Liver (tissue), 8 donors: ENCODE measurements at regions not wholly inside any gene's neighbourhood (a gene's known extent, or its start where the extent isn't known, plus 50 kb on each side); places are given as distances from the start of the nearest gene placed in this dataset.

Source experiments
- DNase-seq: peaks from one replicate; pipeline ENCODE4 v3.0.0-alpha.2; 2017; ENCODE audit warnings: low spot score
- H3K27ac ChIP-seq, 2 donors: one replicate each; pipeline ENCODE4 v1.7.0; 2013; ENCODE audit warnings: inconsistent platforms in 2 of 2, low read length in 2 of 2, control low read depth in 1 of 2, low read depth in 1 of 2, mild to moderate bottlenecking in 1 of 2
- H3K27me3 ChIP-seq, 4 donors: one replicate each; pipeline versions ENCODE4 v1.6.1 to v1.7.0; 2013; ENCODE audit warnings: low read length in 3 of 4, inconsistent platforms in 1 of 4, mild to moderate bottlenecking in 1 of 4, moderate library complexity in 1 of 4; ENCODE audit not compliant: control insufficient read depth in 4 of 4, insufficient read depth in 4 of 4
- H3K36me3 ChIP-seq, 4 donors: one replicate each; pipeline versions ENCODE4 v1.6.1 to v1.7.0; 2013; ENCODE audit warnings: low read length in 3 of 4, mild to moderate bottlenecking in 3 of 4, low read depth in 1 of 4, moderate library complexity in 1 of 4; ENCODE audit not compliant: control insufficient read depth in 4 of 4, insufficient read depth in 3 of 4
- H3K4me1 ChIP-seq, 4 donors: one replicate each; pipeline versions ENCODE4 v1.6.1 to v1.7.0; 2013; ENCODE audit warnings: low read length in 3 of 4, mild to moderate bottlenecking in 3 of 4, moderate library complexity in 1 of 4; ENCODE audit not compliant: control insufficient read depth in 4 of 4, insufficient read depth in 4 of 4
- H3K4me3 ChIP-seq, 3 donors: one replicate each; pipeline versions ENCODE4 v1.6.1 to v1.7.0; 2013; ENCODE audit warnings: low read length in 3 of 3, control low read depth in 1 of 3, low read depth in 1 of 3, mild to moderate bottlenecking in 1 of 3
- H3K9ac ChIP-seq, 2 donors: one replicate each; pipeline ENCODE4 v1.7.0; 2013; ENCODE audit warnings: low read length in 2 of 2, mild to moderate bottlenecking in 2 of 2, moderate library complexity in 2 of 2, control low read depth in 1 of 2, low read depth in 1 of 2
- H3K9me3 ChIP-seq, 4 donors: one replicate each; pipeline versions ENCODE4 v1.6.1 to v1.7.0; 2013; ENCODE audit warnings: low read length in 3 of 4; ENCODE audit not compliant: control insufficient read depth in 4 of 4
- EGR1 ChIP-seq, 2 donors: IDR thresholded peaks; 2 replicates each; pipeline ENCODE4 v1.6.1; 2016 to 2018; ENCODE audit warnings: antibody characterized with exemption in 2 of 2, low read depth in 2 of 2
- FOXA1 ChIP-seq: IDR thresholded peaks from 2 replicates; pipeline ENCODE4 v1.6.1; 2016; ENCODE audit warnings: antibody characterized with exemption
- FOXA2 ChIP-seq: IDR thresholded peaks from 2 replicates; pipeline ENCODE4 v1.6.1; 2016; ENCODE audit warnings: antibody characterized with exemption
- GABPA ChIP-seq, 2 donors: IDR thresholded peaks in 1 of 2; conservative IDR thresholded peaks in 1 of 2; 2 replicates each; pipeline ENCODE4 v1.6.1; 2016; ENCODE audit warnings: antibody characterized with exemption in 2 of 2, mild to moderate bottlenecking in 1 of 2, moderate library complexity in 1 of 2
- HNF4A ChIP-seq, 2 donors: conservative IDR thresholded peaks; 2 replicates each; pipeline ENCODE4 v1.6.1; 2016; ENCODE audit warnings: antibody characterized with exemption in 2 of 2, mild to moderate bottlenecking in 2 of 2
- HNF4G ChIP-seq: IDR thresholded peaks from 2 replicates; pipeline ENCODE4 v1.6.1; 2016; ENCODE audit warnings: antibody characterized with exemption
- JUND ChIP-seq, 2 donors: IDR thresholded peaks; 2 replicates each; pipeline ENCODE4 v1.6.1; 2016; ENCODE audit warnings: antibody characterized with exemption in 2 of 2
- NR2F2 ChIP-seq: IDR thresholded peaks from 2 replicates; pipeline ENCODE4 v1.6.1; 2016; ENCODE audit warnings: antibody characterized with exemption
- RAD21 ChIP-seq, 2 donors: IDR thresholded peaks; 2 replicates each; pipeline ENCODE4 v1.6.1; 2016; ENCODE audit warnings: antibody characterized with exemption in 2 of 2, mild to moderate bottlenecking in 2 of 2
- RXRA ChIP-seq, 2 donors: IDR thresholded peaks; 2 replicates each; pipeline ENCODE4 v1.6.1; 2017 to 2018; ENCODE audit warnings: antibody characterized with exemption in 2 of 2, mild to moderate bottlenecking in 1 of 2
- SP1 ChIP-seq: IDR thresholded peaks from 2 replicates; pipeline ENCODE4 v1.6.1; 2018; ENCODE audit warnings: antibody characterized with exemption, mild to moderate bottlenecking
- TAF1 ChIP-seq: conservative IDR thresholded peaks from 2 replicates; pipeline ENCODE4 v1.6.1; 2016; ENCODE audit warnings: antibody characterized with exemption, mild to moderate bottlenecking
- YY1 ChIP-seq: IDR thresholded peaks from 2 replicates; pipeline ENCODE4 v1.6.1; 2016; ENCODE audit warnings: antibody characterized with exemption, mild to moderate bottlenecking
- WGBS: extraction: QIAGEN DNeasy Blood & Tissue Kit; methylation state at CpG from one replicate; pipeline ENCODE4 v1.1.7; 2013; 5-methylcytosine and 5-hydroxymethylcytosine counted together
- TF ChIP-seq, protein P1 (sequence below): IDR thresholded peaks from 2 replicates; pipeline ENCODE4 v1.6.1; 2016; ENCODE audit warnings: antibody characterized with exemption
- TF ChIP-seq, protein P2 (sequence below): IDR thresholded peaks from 2 replicates; pipeline ENCODE4 v1.6.1; 2016; ENCODE audit warnings: antibody characterized with exemption
- TF ChIP-seq, protein P3 (sequence below): IDR thresholded peaks from 2 replicates; pipeline ENCODE4 v1.6.1; 2016; ENCODE audit warnings: antibody characterized with exemption, mild to moderate bottlenecking
- TF ChIP-seq, protein P4 (sequence below): fragments of 150-350 bp; IDR thresholded peaks from 2 replicates; pipeline ENCODE4 v1.5.1; 2017; ENCODE audit warnings: improper control_type of control experiment, low read depth, low read length; ENCODE audit not compliant: missing input control
- TF ChIP-seq, protein P5 (sequence below): IDR thresholded peaks from 2 replicates; pipeline ENCODE4 v1.6.1; 2016; ENCODE audit warnings: antibody characterized with exemption
- donor health status: healthy.
- donor health status: healthy.
- donor health status: healthy.
- donor health status: healthy.
- donor health status: healthy.

DNA sequence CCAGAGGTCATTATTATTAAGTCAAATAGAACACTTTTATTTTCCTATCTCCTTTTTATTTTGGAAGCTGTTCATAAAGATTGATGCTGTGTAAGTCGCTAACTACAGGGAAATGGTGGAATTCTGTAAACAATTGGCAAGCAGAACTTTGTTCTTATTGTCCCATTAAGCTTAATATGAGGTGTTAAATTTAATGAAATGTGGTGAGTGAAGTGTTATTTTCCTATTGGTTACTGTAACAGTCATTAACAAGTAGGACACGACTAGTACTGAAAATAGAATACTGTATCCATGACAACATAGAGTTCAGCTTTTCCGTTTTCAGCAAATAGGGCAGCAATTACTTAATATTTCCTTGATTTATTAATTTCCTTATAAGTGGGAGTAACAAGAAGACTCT is 279.1 kb upstream of the ZEB2 start:
- no peak overlapping the region for H3K9ac ChIP-seq
- no peak for TF ChIP-seq EGR1 (IDR thresholded peaks at IDR 0.05; ENCODE audit: low read depth in 2 of 2)
- no peak for TF ChIP-seq TAF1
- no peak for TF ChIP-seq HNF4G
- TF ChIP-seq JUND (IDR thresholded peaks at IDR 0.05) = no peak
- no peak for TF ChIP-seq FOXA2
- no peak for TF ChIP-seq RAD21 (IDR thresholded peaks at IDR 0.05)
- no peak for TF ChIP-seq SP1
- TF ChIP-seq YY1 = no peak
- no peak for TF ChIP-seq HNF4A (conservative IDR thresholded peaks at IDR 0.05)
- TF ChIP-seq, protein P1, sequence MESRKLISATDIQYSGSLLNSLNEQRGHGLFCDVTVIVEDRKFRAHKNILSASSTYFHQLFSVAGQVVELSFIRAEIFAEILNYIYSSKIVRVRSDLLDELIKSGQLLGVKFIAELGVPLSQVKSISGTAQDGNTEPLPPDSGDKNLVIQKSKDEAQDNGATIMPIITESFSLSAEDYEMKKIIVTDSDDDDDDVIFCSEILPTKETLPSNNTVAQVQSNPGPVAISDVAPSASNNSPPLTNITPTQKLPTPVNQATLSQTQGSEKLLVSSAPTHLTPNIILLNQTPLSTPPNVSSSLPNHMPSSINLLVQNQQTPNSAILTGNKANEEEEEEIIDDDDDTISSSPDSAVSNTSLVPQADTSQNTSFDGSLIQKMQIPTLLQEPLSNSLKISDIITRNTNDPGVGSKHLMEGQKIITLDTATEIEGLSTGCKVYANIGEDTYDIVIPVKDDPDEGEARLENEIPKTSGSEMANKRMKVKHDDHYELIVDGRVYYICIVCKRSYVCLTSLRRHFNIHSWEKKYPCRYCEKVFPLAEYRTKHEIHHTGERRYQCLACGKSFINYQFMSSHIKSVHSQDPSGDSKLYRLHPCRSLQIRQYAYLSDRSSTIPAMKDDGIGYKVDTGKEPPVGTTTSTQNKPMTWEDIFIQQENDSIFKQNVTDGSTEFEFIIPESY = no peak
- TF ChIP-seq RXRA (IDR thresholded peaks at IDR 0.05) = no peak
- TF ChIP-seq, protein P2, sequence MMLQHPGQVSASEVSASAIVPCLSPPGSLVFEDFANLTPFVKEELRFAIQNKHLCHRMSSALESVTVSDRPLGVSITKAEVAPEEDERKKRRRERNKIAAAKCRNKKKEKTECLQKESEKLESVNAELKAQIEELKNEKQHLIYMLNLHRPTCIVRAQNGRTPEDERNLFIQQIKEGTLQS = no peak
- TF ChIP-seq FOXA1 = no peak
- TF ChIP-seq GABPA (IDR thresholded peaks at IDR 0.05 in 1 of 2, conservative IDR thresholded peaks at IDR 0.05 in 1 of 2) = no peak
- TF ChIP-seq, protein P3, sequence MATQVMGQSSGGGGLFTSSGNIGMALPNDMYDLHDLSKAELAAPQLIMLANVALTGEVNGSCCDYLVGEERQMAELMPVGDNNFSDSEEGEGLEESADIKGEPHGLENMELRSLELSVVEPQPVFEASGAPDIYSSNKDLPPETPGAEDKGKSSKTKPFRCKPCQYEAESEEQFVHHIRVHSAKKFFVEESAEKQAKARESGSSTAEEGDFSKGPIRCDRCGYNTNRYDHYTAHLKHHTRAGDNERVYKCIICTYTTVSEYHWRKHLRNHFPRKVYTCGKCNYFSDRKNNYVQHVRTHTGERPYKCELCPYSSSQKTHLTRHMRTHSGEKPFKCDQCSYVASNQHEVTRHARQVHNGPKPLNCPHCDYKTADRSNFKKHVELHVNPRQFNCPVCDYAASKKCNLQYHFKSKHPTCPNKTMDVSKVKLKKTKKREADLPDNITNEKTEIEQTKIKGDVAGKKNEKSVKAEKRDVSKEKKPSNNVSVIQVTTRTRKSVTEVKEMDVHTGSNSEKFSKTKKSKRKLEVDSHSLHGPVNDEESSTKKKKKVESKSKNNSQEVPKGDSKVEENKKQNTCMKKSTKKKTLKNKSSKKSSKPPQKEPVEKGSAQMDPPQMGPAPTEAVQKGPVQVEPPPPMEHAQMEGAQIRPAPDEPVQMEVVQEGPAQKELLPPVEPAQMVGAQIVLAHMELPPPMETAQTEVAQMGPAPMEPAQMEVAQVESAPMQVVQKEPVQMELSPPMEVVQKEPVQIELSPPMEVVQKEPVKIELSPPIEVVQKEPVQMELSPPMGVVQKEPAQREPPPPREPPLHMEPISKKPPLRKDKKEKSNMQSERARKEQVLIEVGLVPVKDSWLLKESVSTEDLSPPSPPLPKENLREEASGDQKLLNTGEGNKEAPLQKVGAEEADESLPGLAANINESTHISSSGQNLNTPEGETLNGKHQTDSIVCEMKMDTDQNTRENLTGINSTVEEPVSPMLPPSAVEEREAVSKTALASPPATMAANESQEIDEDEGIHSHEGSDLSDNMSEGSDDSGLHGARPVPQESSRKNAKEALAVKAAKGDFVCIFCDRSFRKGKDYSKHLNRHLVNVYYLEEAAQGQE = no peak
- TF ChIP-seq, protein P4, sequence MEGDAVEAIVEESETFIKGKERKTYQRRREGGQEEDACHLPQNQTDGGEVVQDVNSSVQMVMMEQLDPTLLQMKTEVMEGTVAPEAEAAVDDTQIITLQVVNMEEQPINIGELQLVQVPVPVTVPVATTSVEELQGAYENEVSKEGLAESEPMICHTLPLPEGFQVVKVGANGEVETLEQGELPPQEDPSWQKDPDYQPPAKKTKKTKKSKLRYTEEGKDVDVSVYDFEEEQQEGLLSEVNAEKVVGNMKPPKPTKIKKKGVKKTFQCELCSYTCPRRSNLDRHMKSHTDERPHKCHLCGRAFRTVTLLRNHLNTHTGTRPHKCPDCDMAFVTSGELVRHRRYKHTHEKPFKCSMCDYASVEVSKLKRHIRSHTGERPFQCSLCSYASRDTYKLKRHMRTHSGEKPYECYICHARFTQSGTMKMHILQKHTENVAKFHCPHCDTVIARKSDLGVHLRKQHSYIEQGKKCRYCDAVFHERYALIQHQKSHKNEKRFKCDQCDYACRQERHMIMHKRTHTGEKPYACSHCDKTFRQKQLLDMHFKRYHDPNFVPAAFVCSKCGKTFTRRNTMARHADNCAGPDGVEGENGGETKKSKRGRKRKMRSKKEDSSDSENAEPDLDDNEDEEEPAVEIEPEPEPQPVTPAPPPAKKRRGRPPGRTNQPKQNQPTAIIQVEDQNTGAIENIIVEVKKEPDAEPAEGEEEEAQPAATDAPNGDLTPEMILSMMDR = no peak
- TF ChIP-seq, protein P5, sequence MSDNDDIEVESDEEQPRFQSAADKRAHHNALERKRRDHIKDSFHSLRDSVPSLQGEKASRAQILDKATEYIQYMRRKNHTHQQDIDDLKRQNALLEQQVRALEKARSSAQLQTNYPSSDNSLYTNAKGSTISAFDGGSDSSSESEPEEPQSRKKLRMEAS = no peak
- no peak overlapping the region for H3K27ac ChIP-seq
- DNase-seq = no peak
- no peaks in the 10 kb centered on the region for H3K9me3 ChIP-seq
- H3K36me3 ChIP-seq = no peaks in the 10 kb centered on the region
- no peaks in the 10 kb centered on the region for H3K4me1 ChIP-seq
- 74% methylated on average over 3 of the region's 3 CpGs for WGBS
- H3K4me3 ChIP-seq = no peak overlapping the region
- no peaks in the 10 kb centered on the region for H3K27me3 ChIP-seq

DNA sequence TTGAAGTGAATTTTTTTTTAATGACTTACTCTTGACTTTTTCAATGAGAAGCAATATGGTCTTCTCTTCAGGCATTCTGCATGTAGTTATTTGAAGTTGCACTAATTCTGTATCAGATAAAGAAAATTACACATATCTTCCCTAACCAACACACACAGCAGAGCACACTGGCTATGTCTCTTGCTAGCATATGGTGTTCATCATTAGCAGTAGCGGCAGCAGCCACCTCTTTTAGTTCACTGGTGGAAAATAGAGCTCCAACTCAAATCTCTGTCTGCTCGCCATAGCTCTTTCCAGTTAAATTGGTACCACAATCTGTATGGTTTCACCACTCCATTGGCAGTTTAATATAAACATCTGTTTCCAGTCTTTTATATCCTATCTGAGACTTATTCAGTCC is 278.1 kb upstream of the ZEB2 start:
- Histone ChIP-seq H3K4me1 (no peaks in the 10 kb centered on the region), H3K27me3 (no peaks in the 10 kb centered on the region), H3K9me3 (no peaks in the 10 kb centered on the region), H3K27ac (no peak overlapping the region), H3K9ac (no peak overlapping the region), H3K4me3 (no peak overlapping the region), H3K36me3 (no peaks in the 10 kb centered on the region)
- DNase-seq = no peak
- 84% methylated on average over 2 of the region's 2 CpGs for WGBS
- TF ChIP-seq FOXA1 (no peak), RXRA (IDR thresholded peaks at IDR 0.05) (no peak), HNF4A (conservative IDR thresholded peaks at IDR 0.05) (no peak), NR2F2 (no peak), HNF4G (no peak), TAF1 (no peak), FOXA2 (no peak), RAD21 (IDR thresholded peaks at IDR 0.05) (no peak), EGR1 (IDR thresholded peaks at IDR 0.05; ENCODE audit: low read depth in 2 of 2) (no peak), GABPA (IDR thresholded peaks at IDR 0.05 in 1 of 2, conservative IDR thresholded peaks at IDR 0.05 in 1 of 2) (no peak)
- TF ChIP-seq, protein P2 = no peak
- TF ChIP-seq, protein P5 = no peak
- TF ChIP-seq, protein P4 = no peak
